ENCODE measurements at regions not wholly inside any gene's neighbourhood (a gene's known extent, or its start where the extent isn't known, plus 50 kb on each side); places are given as distances from the start of the nearest gene placed in this dataset.

DNA sequence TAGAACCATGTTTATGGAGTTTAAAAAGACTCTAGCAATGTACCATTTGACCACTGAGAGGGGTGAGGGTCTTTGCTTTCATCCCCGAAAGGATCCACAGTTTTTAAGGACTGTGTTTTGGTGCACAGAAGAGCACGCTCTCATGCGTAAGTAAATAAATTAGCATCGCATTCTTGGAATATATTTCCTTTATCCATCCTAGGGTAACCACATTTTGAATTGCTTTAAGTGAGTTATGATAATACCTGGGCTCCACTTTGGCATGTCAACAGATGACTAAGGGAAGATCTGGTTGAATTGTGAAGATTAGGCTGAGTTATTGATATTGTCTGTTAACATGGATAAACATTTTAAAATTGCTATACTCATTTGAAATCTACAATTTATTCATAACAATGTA is 89.4 kb upstream of the EDIL3 start:
- H2AFZ ChIP-seq (ENCODE audit: low read length), result no peak overlapping the region
- H3K79me1 ChIP-seq (ENCODE audit: low read depth, low read length), result no peaks in the 10 kb centered on the region
- H2BK5ac ChIP-seq (ENCODE audit: low read depth, low read length), result no peak overlapping the region
- no peak overlapping the region for H4K8ac ChIP-seq (ENCODE audit: extremely low read depth, insufficient read depth, low read length)
- H3K9ac ChIP-seq (replicated peaks in 1 of 4; ENCODE audit: extremely low read depth in 1 of 4, low read depth in 3 of 4, low read length in 3 of 4), result no peak overlapping the region
- no peaks in the 10 kb centered on the region for H4K20me1 ChIP-seq (replicated peaks in 1 of 2; ENCODE audit: control insufficient read depth in 1 of 2, insufficient read depth in 2 of 2, low read length in 2 of 2)
- no peak overlapping the region for H3K18ac ChIP-seq (ENCODE audit: extremely low read depth, low read length)
- H3K23me2 ChIP-seq (ENCODE audit: low read depth, low read length), result no peaks in the 10 kb centered on the region; the same call in 1 of the 2 replicates
- no peak overlapping the region for H2BK12ac ChIP-seq (ENCODE audit: low read depth, low read length)
- WGBS, 2 experiments (ENCODE audit: extremely low coverage in 1 of 2, insufficient coverage in 1 of 2, insufficient read length in 1 of 2, insufficient replicate concordance in 2 of 2, low coverage in 1 of 2, low lambda C conversion rate in 2 of 2, missing lambda C conversion rate in 1 of 2), result 96% methylated on average over 4 of the region's 4 CpGs; no CpG with 5 or more reads in 1 of the 2 experiments
- no peak for FAIRE-seq
- H3K27me3 ChIP-seq (replicated peaks in 1 of 4; ENCODE audit: control insufficient read depth in 3 of 4, extremely low read depth in 1 of 4, insufficient read depth in 3 of 4, low read length in 3 of 4), result no peaks in the 10 kb centered on the region
- H3K79me2 ChIP-seq (ENCODE audit: control insufficient read depth in 1 of 2, insufficient read depth in 2 of 2, low read length in 2 of 2), result no peaks in the 10 kb centered on the region
- TF ChIP-seq RAD21 (IDR thresholded peaks at IDR 0.05 in 1 of 2, conservative IDR thresholded peaks at IDR 0.05 in 1 of 2; ENCODE audit: low read depth in 2 of 2, low read length in 2 of 2), result peak; percentile 9 to 15; a peak in 2 of 4 replicates
- no peak for TF ChIP-seq NRF1 (IDR thresholded peaks at IDR 0.05; ENCODE audit: low read depth, low read length)
- no peak for TF ChIP-seq RNF2 (IDR thresholded peaks at IDR 0.05; ENCODE audit: borderline replicate concordance, low read depth, low read length, missing control alignments, poor library complexity, severe bottlenecking)
- no peak for TF ChIP-seq KDM1A (IDR thresholded peaks at IDR 0.05; ENCODE audit: borderline replicate concordance, low read length)
- no peak for TF ChIP-seq CHD1 (IDR thresholded peaks at IDR 0.05; ENCODE audit: low read depth, low read length)
- H3K4ac ChIP-seq (replicated peaks; ENCODE audit: insufficient read length, low read depth, low read length), result no peak overlapping the region
- ChIA-PET CTCF (ENCODE audit: partially characterized antibody) (no interaction called here), POLR2A (ENCODE audit: partially characterized antibody) (no interaction called here)
- H2BK120ac ChIP-seq (replicated peaks; ENCODE audit: low read depth, low read length), result no peak overlapping the region
- no peak overlapping the region for H3K27ac ChIP-seq (ENCODE audit: low read depth, low read length)
- no peak overlapping the region for H3K14ac ChIP-seq (ENCODE audit: insufficient read length)
- no peak overlapping the region for H3K56ac ChIP-seq (replicated peaks; ENCODE audit: insufficient read length, low read depth, low read length)
- H2BK20ac ChIP-seq (ENCODE audit: low read length), result no peak overlapping the region
- H3K4me3 ChIP-seq (ENCODE audit: extremely low read depth in 1 of 4, insufficient read depth in 2 of 4, low read depth in 3 of 4, low read length in 4 of 4), result no peak overlapping the region
- no peaks in the 10 kb centered on the region for H3K36me3 ChIP-seq (ENCODE audit: control insufficient read depth in 2 of 4, insufficient read depth in 4 of 4, low read length in 3 of 4)
- H4K5ac ChIP-seq (ENCODE audit: insufficient read length, low read depth, low read length), result no peak overlapping the region
- no peak overlapping the region for H3K23ac ChIP-seq (ENCODE audit: insufficient read length)
- peaks cover 0 to 2% (median 0%) of the 10 kb centered on the region in 4 experiments; a peak in 1 of 7 replicates for H3K4me1 ChIP-seq (replicated peaks in 1 of 4; ENCODE audit: control insufficient read depth in 3 of 4, insufficient read depth in 4 of 4, low read length in 3 of 4)
- no peak overlapping the region for H3K4me2 ChIP-seq (ENCODE audit: insufficient read depth in 1 of 2, low read depth in 2 of 2, low read length in 2 of 2)
- H3K9me3 ChIP-seq (ENCODE audit: insufficient read depth in 2 of 2, low read depth in 1 of 2, low read length in 1 of 2), result no peaks in the 10 kb centered on the region
- no peak overlapping the region for H2BK15ac ChIP-seq (ENCODE audit: low read length)
- H4K91ac ChIP-seq (replicated peaks; ENCODE audit: insufficient read length, low read length), result no peak overlapping the region
- no peak overlapping the region for H2AK5ac ChIP-seq (ENCODE audit: low read depth, low read length)
- DNase-seq (ENCODE audit: low read depth in 1 of 2, low spot score in 2 of 2), result no peak

Measured in H1 (cell line).